Suprapubic skin (tissue), 4 donors: ENCODE measurements at regions not wholly inside any gene's neighbourhood (a gene's known extent, or its start where the extent isn't known, plus 50 kb on each side); places are given as distances from the start of the nearest gene placed in this dataset.
A peak's percentile ranks its signal among the peaks of the same experiment; 100 is the strongest.

Source experiments
- DNase-seq, 2 donors: peaks; one replicate each; pipeline ENCODE4 v3.0.0-alpha.2; 2019; ENCODE audit warnings: low spot score in 2 of 2
- H3K27ac ChIP-seq: fragments of 200-600 bp; sonication (generic); one replicate; pipeline ENCODE4 v1.5.1; 2019
- H3K27me3 ChIP-seq: fragments of 200-600 bp; sonication (generic); one replicate; pipeline ENCODE4 v1.5.1; 2019
- H3K36me3 ChIP-seq: fragments of 200-600 bp; sonication (generic); one replicate; pipeline ENCODE4 v1.5.1; 2019
- H3K4me1 ChIP-seq: fragments of 200-600 bp; sonication (generic); one replicate; pipeline ENCODE4 v1.5.1; 2019
- H3K4me3 ChIP-seq: fragments of 200-600 bp; sonication (generic); one replicate; pipeline ENCODE4 v1.5.1; 2019; ENCODE audit warnings: mild to moderate bottlenecking
- H3K9me3 ChIP-seq: fragments of 200-600 bp; sonication (generic); one replicate; pipeline ENCODE4 v1.5.1; 2019
- EP300 ChIP-seq: sonication (generic); formaldehyde crosslinking; IDR thresholded peaks from one replicate; pipeline ENCODE4 v1.6.1; 2017; ENCODE audit warnings: antibody characterized with exemption
- POLR2A ChIP-seq, 2 donors: fragments of 450-650 bp; IDR thresholded peaks; one replicate each; pipeline ENCODE4 v1.6.1; 2017; ENCODE audit warnings: antibody characterized with exemption in 2 of 2, mild to moderate bottlenecking in 2 of 2, moderate library complexity in 2 of 2
- POLR2AphosphoS5 ChIP-seq, 3 donors: sonication (generic); formaldehyde crosslinking; IDR thresholded peaks; one replicate each; pipeline ENCODE4 v1.6.1; 2017; ENCODE audit warnings: antibody characterized with exemption in 3 of 3
- WGBS: methylation state at CpG from one replicate; pipeline ENCODE4 v1.1.5; 2018; 5-methylcytosine and 5-hydroxymethylcytosine counted together
- TF ChIP-seq, protein P1 (sequence below), 2 donors: fragments of 200-600 bp in 1 of 2; fragments of 450-650 bp in 1 of 2; sonication (generic) in 1 of 2; IDR thresholded peaks; one replicate each; pipeline ENCODE4 v1.5.1; 2016 to 2019; ENCODE audit warnings: antibody characterized with exemption in 2 of 2, mild to moderate bottlenecking in 1 of 2, moderate library complexity in 1 of 2

DNA sequence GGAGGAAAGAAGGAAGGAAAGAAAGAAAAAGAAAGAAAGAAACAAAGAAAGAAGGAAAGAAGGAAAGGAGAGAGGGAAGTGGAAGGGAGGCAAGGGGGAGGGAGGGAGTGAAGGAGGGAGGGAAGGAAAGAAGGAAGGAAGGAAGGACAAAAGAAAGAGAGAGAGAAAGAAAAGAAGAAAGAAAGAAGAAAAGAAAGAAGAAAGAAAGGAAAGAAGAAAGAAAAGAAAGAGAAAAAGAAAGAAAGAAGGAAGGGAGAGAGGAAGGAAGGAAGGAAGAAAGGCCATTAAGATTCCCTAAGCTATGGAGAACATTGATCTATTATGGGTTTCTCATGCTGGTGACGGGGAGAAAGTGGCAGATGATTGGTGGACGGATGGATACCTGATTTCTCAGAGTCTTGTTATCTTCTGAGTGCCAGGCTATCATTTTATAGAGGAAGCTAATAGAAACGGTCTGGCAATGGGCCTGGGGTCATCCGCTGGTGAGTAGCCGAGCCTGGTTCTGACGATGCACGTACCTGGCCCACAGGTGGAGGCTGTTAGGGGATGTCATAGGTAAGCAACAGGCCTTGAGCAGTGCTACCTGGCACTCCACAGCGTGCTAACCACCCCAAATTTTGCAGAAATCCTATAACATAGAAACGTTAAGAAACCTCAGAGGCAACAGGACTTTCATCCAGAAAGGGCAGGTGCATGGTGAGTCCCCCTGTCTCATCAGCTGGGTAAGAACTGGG is 142.9 kb downstream of the SHOX start:
- no peak overlapping the region for H3K27ac ChIP-seq
- TF ChIP-seq, protein P1, sequence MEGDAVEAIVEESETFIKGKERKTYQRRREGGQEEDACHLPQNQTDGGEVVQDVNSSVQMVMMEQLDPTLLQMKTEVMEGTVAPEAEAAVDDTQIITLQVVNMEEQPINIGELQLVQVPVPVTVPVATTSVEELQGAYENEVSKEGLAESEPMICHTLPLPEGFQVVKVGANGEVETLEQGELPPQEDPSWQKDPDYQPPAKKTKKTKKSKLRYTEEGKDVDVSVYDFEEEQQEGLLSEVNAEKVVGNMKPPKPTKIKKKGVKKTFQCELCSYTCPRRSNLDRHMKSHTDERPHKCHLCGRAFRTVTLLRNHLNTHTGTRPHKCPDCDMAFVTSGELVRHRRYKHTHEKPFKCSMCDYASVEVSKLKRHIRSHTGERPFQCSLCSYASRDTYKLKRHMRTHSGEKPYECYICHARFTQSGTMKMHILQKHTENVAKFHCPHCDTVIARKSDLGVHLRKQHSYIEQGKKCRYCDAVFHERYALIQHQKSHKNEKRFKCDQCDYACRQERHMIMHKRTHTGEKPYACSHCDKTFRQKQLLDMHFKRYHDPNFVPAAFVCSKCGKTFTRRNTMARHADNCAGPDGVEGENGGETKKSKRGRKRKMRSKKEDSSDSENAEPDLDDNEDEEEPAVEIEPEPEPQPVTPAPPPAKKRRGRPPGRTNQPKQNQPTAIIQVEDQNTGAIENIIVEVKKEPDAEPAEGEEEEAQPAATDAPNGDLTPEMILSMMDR (IDR thresholded peaks at IDR 0.05): no peak
- no peak for TF ChIP-seq EP300
- no peak for TF ChIP-seq POLR2AphosphoS5 (IDR thresholded peaks at IDR 0.05)
- TF ChIP-seq POLR2A (IDR thresholded peaks at IDR 0.05): no peak
- no peaks in the 10 kb centered on the region for H3K36me3 ChIP-seq
- peaks cover 8% of the 10 kb centered on the region for H3K9me3 ChIP-seq
- DNase-seq: no peak
- H3K27me3 ChIP-seq: no peaks in the 10 kb centered on the region
- H3K4me3 ChIP-seq: no peak overlapping the region
- 82% methylated on average over 9 of the region's 9 CpGs for WGBS
- H3K4me1 ChIP-seq: no peaks in the 10 kb centered on the region

DNA sequence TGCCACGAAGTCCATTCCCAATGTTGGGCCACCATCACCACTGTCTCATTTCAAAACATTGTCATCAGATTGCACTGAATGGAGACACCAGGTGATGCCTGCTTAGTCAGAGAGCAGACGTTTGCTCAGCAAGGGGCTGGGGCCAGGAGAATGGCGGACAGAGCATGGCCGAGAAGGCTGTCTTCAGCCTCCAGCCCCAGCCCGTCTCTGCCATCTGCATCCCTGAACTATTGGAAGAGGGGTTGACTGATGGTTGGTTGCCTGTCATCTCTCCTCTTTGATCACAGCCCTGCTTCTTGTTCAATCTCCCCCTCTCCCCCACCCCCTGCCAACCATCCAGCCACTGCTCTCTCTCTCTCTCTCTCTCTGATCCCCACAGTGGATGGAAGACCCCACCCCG is 140.9 kb downstream of the SHOX start:
- TF ChIP-seq POLR2A (IDR thresholded peaks at IDR 0.05) (no peak), EP300 (no peak), POLR2AphosphoS5 (IDR thresholded peaks at IDR 0.05) (no peak)
- TF ChIP-seq, protein P1 (IDR thresholded peaks at IDR 0.05): no peak
- H3K4me3 ChIP-seq: no peak overlapping the region
- 79% methylated on average over 6 of the region's 6 CpGs for WGBS

GRCh38 chrX:769796-770195 is 139.2 kb downstream of the SHOX start:
- Histone ChIP-seq H3K27me3 (no peaks in the 10 kb centered on the region), H3K9me3 (no peaks in the 10 kb centered on the region), H3K36me3 (no peaks in the 10 kb centered on the region), H3K4me3 (no peak overlapping the region), H3K27ac (no peak overlapping the region), H3K4me1 (no peaks in the 10 kb centered on the region)
- 40% methylated on average over 3 of the region's 3 CpGs for WGBS
- DNase-seq: peak in 1 of 2 donors; percentile 40
- TF ChIP-seq POLR2AphosphoS5 (IDR thresholded peaks at IDR 0.05) (no peak), EP300 (no peak), POLR2A (IDR thresholded peaks at IDR 0.05) (no peak)
- TF ChIP-seq, protein P1 (IDR thresholded peaks at IDR 0.05): no peak

More for the DNA sequence above, 140.9 kb downstream of the SHOX start:
- H3K27me3 ChIP-seq: no peaks in the 10 kb centered on the region
- no peaks in the 10 kb centered on the region for H3K36me3 ChIP-seq
- H3K27ac ChIP-seq: no peak overlapping the region
- H3K9me3 ChIP-seq: no peaks in the 10 kb centered on the region
- DNase-seq: no peak
- no peaks in the 10 kb centered on the region for H3K4me1 ChIP-seq

DNA sequence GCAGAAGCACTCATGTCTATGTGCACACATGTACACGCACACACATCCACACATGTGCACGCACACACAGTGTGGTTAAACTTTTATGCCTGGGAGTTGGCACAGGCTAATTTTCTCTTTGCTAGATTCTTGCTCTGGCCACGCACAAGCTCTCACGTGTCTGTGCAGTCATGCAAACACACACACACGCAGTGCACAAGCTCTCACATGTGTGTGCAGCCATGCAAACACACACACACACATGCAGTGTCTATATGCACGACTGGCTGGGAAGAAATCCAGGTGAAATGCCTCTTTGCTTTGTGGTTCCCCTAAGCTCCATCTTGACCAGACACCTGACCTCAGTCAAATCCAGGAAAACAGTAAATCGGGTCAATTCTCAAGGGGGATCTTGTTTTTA is 138.0 kb downstream of the SHOX start:
- Histone ChIP-seq H3K4me1 (no peaks in the 10 kb centered on the region), H3K27ac (no peak overlapping the region), H3K9me3 (no peaks in the 10 kb centered on the region), H3K27me3 (no peaks in the 10 kb centered on the region), H3K36me3 (no peaks in the 10 kb centered on the region), H3K4me3 (no peak overlapping the region)
- 82% methylated on average over 7 of the region's 7 CpGs for WGBS
- no peak for TF ChIP-seq POLR2AphosphoS5 (IDR thresholded peaks at IDR 0.05)
- no peak for TF ChIP-seq EP300
- TF ChIP-seq POLR2A (IDR thresholded peaks at IDR 0.05): no peak
- TF ChIP-seq, protein P1 (IDR thresholded peaks at IDR 0.05): no peak
- DNase-seq: peak in 1 of 2 donors; percentile 18

DNA sequence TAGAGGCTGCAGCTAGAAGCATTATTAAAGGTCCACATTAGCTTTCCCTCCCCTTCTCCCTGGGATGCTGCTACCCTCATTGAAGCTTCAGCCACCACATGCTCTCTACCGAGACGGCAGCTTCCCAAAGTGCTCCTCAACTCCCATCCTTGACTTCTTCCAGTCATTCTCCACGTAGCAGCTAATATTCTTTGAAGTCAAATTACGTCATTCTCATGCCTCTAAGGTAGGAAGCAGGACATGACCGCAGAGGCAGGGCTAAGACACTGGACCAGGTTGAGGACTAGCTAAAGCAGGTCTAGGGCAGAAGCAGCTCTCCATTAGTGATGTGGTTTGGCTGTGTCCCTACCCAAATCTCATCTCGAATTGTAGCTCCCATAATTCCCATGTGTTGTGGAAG is 128.3 kb downstream of the SHOX start:
- H3K9me3 ChIP-seq: peaks cover 11% of the 10 kb centered on the region
- H3K36me3 ChIP-seq: no peaks in the 10 kb centered on the region
- TF ChIP-seq POLR2A (IDR thresholded peaks at IDR 0.05) (no peak), EP300 (no peak), POLR2AphosphoS5 (IDR thresholded peaks at IDR 0.05) (no peak)
- TF ChIP-seq, protein P1 (IDR thresholded peaks at IDR 0.05): no peak
- 87% methylated on average over 5 of the region's 6 CpGs for WGBS
- no peak overlapping the region for H3K4me3 ChIP-seq
- H3K27me3 ChIP-seq: no peaks in the 10 kb centered on the region
- no peak overlapping the region for H3K27ac ChIP-seq
- peak in 1 of 2 donors; percentile 21 for DNase-seq
- H3K4me1 ChIP-seq: no peaks in the 10 kb centered on the region
